ENCODE measurements at regions not wholly inside any gene's neighbourhood (a gene's known extent, or its start where the extent isn't known, plus 50 kb on each side); places are given as distances from the start of the nearest gene placed in this dataset.

- no peak overlapping the region for H3K9ac ChIP-seq (ENCODE audit: low read length)
- no peaks in the 10 kb centered on the region for H3K4me1 ChIP-seq (ENCODE audit: control insufficient read depth, insufficient read depth, low read length)
- no peaks in the 10 kb centered on the region for H3K36me3 ChIP-seq (ENCODE audit: control insufficient read depth, insufficient read depth, low read length)
- no peak overlapping the region for H3K4me3 ChIP-seq (ENCODE audit: low read length)
- H3K27me3 ChIP-seq (ENCODE audit: control insufficient read depth, insufficient read depth, low read length), result no peaks in the 10 kb centered on the region
- H3K27ac ChIP-seq (ENCODE audit: low read depth, low read length), result no peak overlapping the region
Measured at GRCh38 chr4:159046683-159047082, 56.2 kb upstream of the RAPGEF2 start.

DNA sequence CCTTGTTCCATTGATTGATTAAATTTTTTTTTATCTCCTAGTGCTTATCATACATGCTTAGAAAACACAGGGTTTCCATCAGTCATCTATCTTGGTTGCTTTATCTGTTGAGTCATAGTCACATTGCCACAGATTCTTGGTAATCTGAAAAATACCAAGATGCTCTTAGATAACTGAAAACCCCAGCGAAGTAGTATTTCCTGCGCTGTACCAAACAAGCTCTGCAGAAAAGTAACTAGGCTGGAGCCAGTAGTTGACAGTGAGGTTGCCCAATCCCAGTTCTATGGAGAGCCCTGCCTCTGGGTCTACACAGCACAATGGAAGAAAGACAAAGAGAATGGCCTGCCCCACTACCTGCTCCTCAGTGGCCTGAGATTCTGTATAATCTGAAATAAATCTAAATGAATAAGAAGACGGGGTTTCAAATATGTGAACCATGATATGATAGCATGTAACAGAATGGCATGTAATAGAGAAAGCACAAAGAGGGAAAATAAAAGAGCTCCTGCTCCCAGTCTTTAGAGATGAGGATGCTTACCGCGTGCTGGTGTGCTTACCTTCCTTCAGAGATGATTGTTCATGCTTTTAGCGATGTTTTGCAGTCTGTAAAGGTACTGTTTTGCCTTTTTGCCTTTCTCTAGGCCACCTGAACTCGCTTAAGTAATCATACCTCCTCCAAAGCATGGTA lies 55.3 kb upstream of the RAPGEF2 start:
- Histone ChIP-seq H3K36me3 (ENCODE audit: control insufficient read depth, insufficient read depth, low read length) (no peaks in the 10 kb centered on the region), H3K4me1 (ENCODE audit: control insufficient read depth, insufficient read depth, low read length) (no peaks in the 10 kb centered on the region), H3K27ac (ENCODE audit: low read depth, low read length) (no peak overlapping the region), H3K4me3 (ENCODE audit: low read length) (peak overlapping the region; percentile 41), H3K27me3 (ENCODE audit: control insufficient read depth, insufficient read depth, low read length) (no peaks in the 10 kb centered on the region), H3K9ac (ENCODE audit: low read length) (no peak overlapping the region)

GRCh38 chr4:159048166-159048886 lies 54.6 kb upstream of the RAPGEF2 start:
- peak overlapping the region; percentile 21 for H3K27ac ChIP-seq (ENCODE audit: low read depth, low read length)
- H3K4me1 ChIP-seq (ENCODE audit: control insufficient read depth, insufficient read depth, low read length), result no peaks in the 10 kb centered on the region
- no peak overlapping the region for H3K9ac ChIP-seq (ENCODE audit: low read length)
- H3K27me3 ChIP-seq (ENCODE audit: control insufficient read depth, insufficient read depth, low read length), result no peaks in the 10 kb centered on the region
- H3K4me3 ChIP-seq (ENCODE audit: low read length), result peak overlapping the region; percentile 41
- no peaks in the 10 kb centered on the region for H3K36me3 ChIP-seq (ENCODE audit: control insufficient read depth, insufficient read depth, low read length)

DNA sequence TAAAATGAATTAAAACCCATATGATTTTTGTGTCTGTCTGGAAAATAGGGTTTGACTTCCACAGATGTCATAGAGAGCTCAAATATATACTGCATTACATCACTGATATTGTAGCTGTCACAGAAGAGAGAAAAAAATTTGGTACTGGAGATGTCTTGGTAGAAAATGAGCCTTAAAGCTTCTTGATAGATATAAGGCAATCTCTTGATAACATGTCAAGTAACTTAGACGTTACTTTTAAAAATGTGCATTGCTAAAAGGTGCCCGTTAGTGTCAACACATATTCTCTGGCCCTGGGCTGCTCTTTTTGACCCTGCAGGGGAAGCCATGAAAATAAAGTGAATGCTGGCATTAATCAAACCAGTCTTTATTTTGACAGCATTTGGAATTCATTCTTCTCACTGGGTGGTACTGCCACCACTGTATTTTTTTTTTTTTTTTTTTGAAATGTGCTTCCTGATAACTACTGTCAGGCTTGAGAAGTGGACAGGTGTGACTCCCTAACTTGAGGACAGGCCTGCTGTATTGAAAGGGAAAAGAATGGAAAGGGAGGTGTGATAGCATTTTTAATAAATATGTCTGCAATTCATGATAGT lies 53.0 kb upstream of the RAPGEF2 start:
- no peak overlapping the region for H3K4me3 ChIP-seq (ENCODE audit: low read length)
- no peak overlapping the region for H3K9ac ChIP-seq (ENCODE audit: low read length)

GRCh38 chr4:159051245-159052071 lies 51.4 kb upstream of the RAPGEF2 start:
- H3K27ac ChIP-seq (ENCODE audit: low read depth, low read length), result no peak overlapping the region
- H3K4me1 ChIP-seq (ENCODE audit: control insufficient read depth, insufficient read depth, low read length), result no peaks in the 10 kb centered on the region
- no peak overlapping the region for H3K9ac ChIP-seq (ENCODE audit: low read length)
- H3K36me3 ChIP-seq (ENCODE audit: control insufficient read depth, insufficient read depth, low read length), result no peaks in the 10 kb centered on the region
- H3K27me3 ChIP-seq (ENCODE audit: control insufficient read depth, insufficient read depth, low read length), result no peaks in the 10 kb centered on the region
- H3K4me3 ChIP-seq (ENCODE audit: low read length), result no peak overlapping the region

More for the DNA sequence above, 53.0 kb upstream of the RAPGEF2 start:
- Histone ChIP-seq H3K27ac (ENCODE audit: low read depth, low read length) (no peak overlapping the region), H3K36me3 (ENCODE audit: control insufficient read depth, insufficient read depth, low read length) (no peaks in the 10 kb centered on the region), H3K4me1 (ENCODE audit: control insufficient read depth, insufficient read depth, low read length) (no peaks in the 10 kb centered on the region), H3K27me3 (ENCODE audit: control insufficient read depth, insufficient read depth, low read length) (no peaks in the 10 kb centered on the region)

- H3K27ac ChIP-seq (ENCODE audit: low read depth, low read length), result no peak overlapping the region
- no peaks in the 10 kb centered on the region for H3K27me3 ChIP-seq (ENCODE audit: control insufficient read depth, insufficient read depth, low read length)
- no peaks in the 10 kb centered on the region for H3K4me1 ChIP-seq (ENCODE audit: control insufficient read depth, insufficient read depth, low read length)
- no peak overlapping the region for H3K4me3 ChIP-seq (ENCODE audit: low read length)
- H3K9ac ChIP-seq (ENCODE audit: low read length), result no peak overlapping the region
- H3K36me3 ChIP-seq (ENCODE audit: control insufficient read depth, insufficient read depth, low read length), result no peaks in the 10 kb centered on the region
Measured at GRCh38 chr4:159052315-159052714, 50.6 kb upstream of the RAPGEF2 start.
